ENCODE measurements at regions not wholly inside any gene's neighbourhood (a gene's known extent, or its start where the extent isn't known, plus 50 kb on each side); places are given as distances from the start of the nearest gene placed in this dataset.

GRCh38 chr12:88805692-88806091, 225.4 kb upstream of the KITLG start:
- H4K91ac ChIP-seq (ENCODE audit: low read depth, low read length, poor library complexity) = no peak overlapping the region
- H3K14ac ChIP-seq (ENCODE audit: low read length) = no peak overlapping the region
- no peaks in the 10 kb centered on the region for H3K36me3 ChIP-seq (replicated peaks in 1 of 2; ENCODE audit: control insufficient read depth in 2 of 2, insufficient read depth in 2 of 2, low read length in 2 of 2)
- no peaks in the 10 kb centered on the region for H3K4me1 ChIP-seq (ENCODE audit: control insufficient read depth in 2 of 2, insufficient read depth in 1 of 2, low read depth in 1 of 2, low read length in 2 of 2)
- H2BK12ac ChIP-seq (ENCODE audit: low read length) = no peak overlapping the region
- no peak overlapping the region for H3K4me2 ChIP-seq (ENCODE audit: insufficient read depth, low read length, poor library complexity, severe bottlenecking)
- H3K9ac ChIP-seq (ENCODE audit: low read depth, low read length, poor library complexity) = no peak overlapping the region
- DNase-seq (ENCODE audit: low spot score) = peak; percentile 5
- no CpG with 5 or more reads among the region's 1 CpG for WGBS, 2 donors (ENCODE audit: extremely low coverage in 2 of 2, insufficient read length in 2 of 2, insufficient replicate concordance in 1 of 2)
- no peak overlapping the region for H2BK15ac ChIP-seq (ENCODE audit: low read length)
- H3K27me3 ChIP-seq (ENCODE audit: control insufficient read depth in 3 of 3, insufficient read depth in 3 of 3, low read depth in 1 of 3, low read length in 3 of 3) = no peaks in the 10 kb centered on the region
- H3K18ac ChIP-seq (ENCODE audit: low read length) = no peak overlapping the region
- H3K27ac ChIP-seq (replicated peaks; ENCODE audit: low read length) = no peak overlapping the region
- H3K79me1 ChIP-seq (ENCODE audit: low read depth, low read length) = no peaks in the 10 kb centered on the region
- no peak overlapping the region for H3K23ac ChIP-seq (ENCODE audit: low read depth, low read length, poor library complexity)
- H4K8ac ChIP-seq (ENCODE audit: low read depth, low read length) = no peak overlapping the region
- no peak overlapping the region for H3K4ac ChIP-seq (ENCODE audit: low read length)
- H2BK5ac ChIP-seq (ENCODE audit: low read length) = no peak overlapping the region
- no peak overlapping the region for H2BK120ac ChIP-seq (ENCODE audit: low read depth, low read length)
- peak overlapping the region; percentile 72 for H2AFZ ChIP-seq (ENCODE audit: low read length)
- H3K4me3 ChIP-seq (ENCODE audit: low read length in 2 of 2) = no peak overlapping the region
- H3K9me3 ChIP-seq (replicated peaks in 1 of 2; ENCODE audit: control insufficient read depth in 2 of 2, insufficient read depth in 1 of 2, low read depth in 1 of 2, low read length in 2 of 2) = no peaks in the 10 kb centered on the region
- no peak overlapping the region for H2AK5ac ChIP-seq (ENCODE audit: low read depth, low read length)

GRCh38 chr12:88805286-88805685, 225.0 kb upstream of the KITLG start:
- WGBS, 2 donors (ENCODE audit: extremely low coverage in 2 of 2, insufficient read length in 2 of 2, insufficient replicate concordance in 1 of 2) = no CpG with 5 or more reads among the region's 2 CpGs
- Histone ChIP-seq H3K4ac (ENCODE audit: low read length) (no peak overlapping the region), H3K27ac (replicated peaks; ENCODE audit: low read length) (no peak overlapping the region), H4K8ac (ENCODE audit: low read depth, low read length) (no peak overlapping the region), H3K14ac (ENCODE audit: low read length) (no peak overlapping the region), H3K79me1 (ENCODE audit: low read depth, low read length) (no peaks in the 10 kb centered on the region), H3K9ac (ENCODE audit: low read depth, low read length, poor library complexity) (no peak overlapping the region), H2BK12ac (ENCODE audit: low read length) (no peak overlapping the region), H3K18ac (ENCODE audit: low read length) (no peak overlapping the region), H2BK120ac (ENCODE audit: low read depth, low read length) (no peak overlapping the region), H2BK5ac (ENCODE audit: low read length) (no peak overlapping the region), H3K4me1 (ENCODE audit: control insufficient read depth in 2 of 2, insufficient read depth in 1 of 2, low read depth in 1 of 2, low read length in 2 of 2) (no peaks in the 10 kb centered on the region), H3K23ac (ENCODE audit: low read depth, low read length, poor library complexity) (no peak overlapping the region), H2AFZ (ENCODE audit: low read length) (peak overlapping the region; percentile 72), H3K4me3 (ENCODE audit: low read length in 2 of 2) (no peak overlapping the region), H2BK15ac (ENCODE audit: low read length) (no peak overlapping the region), H4K91ac (ENCODE audit: low read depth, low read length, poor library complexity) (no peak overlapping the region), H2AK5ac (ENCODE audit: low read depth, low read length) (no peak overlapping the region), H3K9me3 (replicated peaks in 1 of 2; ENCODE audit: control insufficient read depth in 2 of 2, insufficient read depth in 1 of 2, low read depth in 1 of 2, low read length in 2 of 2) (no peaks in the 10 kb centered on the region), H3K27me3 (ENCODE audit: control insufficient read depth in 3 of 3, insufficient read depth in 3 of 3, low read depth in 1 of 3, low read length in 3 of 3) (no peaks in the 10 kb centered on the region), H3K36me3 (replicated peaks in 1 of 2; ENCODE audit: control insufficient read depth in 2 of 2, insufficient read depth in 2 of 2, low read length in 2 of 2) (no peaks in the 10 kb centered on the region), H3K4me2 (ENCODE audit: insufficient read depth, low read length, poor library complexity, severe bottlenecking) (no peak overlapping the region)
- DNase-seq (ENCODE audit: low spot score) = no peak

GRCh38 chr12:88802096-88802706, 221.9 kb upstream of the KITLG start:
- WGBS, 2 donors (ENCODE audit: extremely low coverage in 2 of 2, insufficient read length in 2 of 2, insufficient replicate concordance in 1 of 2) = no CpG with 5 or more reads among the region's 3 CpGs

GRCh38 chr12:88801227-88802095, 221.2 kb upstream of the KITLG start:
- H3K18ac ChIP-seq (ENCODE audit: low read length) = no peak overlapping the region
- no peak overlapping the region for H2BK12ac ChIP-seq (ENCODE audit: low read length)
- no peaks in the 10 kb centered on the region for H3K9me3 ChIP-seq (replicated peaks in 1 of 2; ENCODE audit: control insufficient read depth in 2 of 2, insufficient read depth in 1 of 2, low read depth in 1 of 2, low read length in 2 of 2)
- WGBS, 2 donors (ENCODE audit: extremely low coverage in 2 of 2, insufficient read length in 2 of 2, insufficient replicate concordance in 1 of 2) = no CpG with 5 or more reads among the region's 1 CpG
- no peak overlapping the region for H4K8ac ChIP-seq (ENCODE audit: low read depth, low read length)
- no peak overlapping the region for H3K27ac ChIP-seq (replicated peaks; ENCODE audit: low read length)
- H3K36me3 ChIP-seq (replicated peaks in 1 of 2; ENCODE audit: control insufficient read depth in 2 of 2, insufficient read depth in 2 of 2, low read length in 2 of 2) = no peaks in the 10 kb centered on the region
- DNase-seq (ENCODE audit: low spot score) = no peak
- no peaks in the 10 kb centered on the region for H3K79me1 ChIP-seq (ENCODE audit: low read depth, low read length)
- H2BK5ac ChIP-seq (ENCODE audit: low read length) = no peak overlapping the region
- no peak overlapping the region for H2AFZ ChIP-seq (ENCODE audit: low read length)
- no peak overlapping the region for H3K23ac ChIP-seq (ENCODE audit: low read depth, low read length, poor library complexity)
- no peak overlapping the region for H3K4me3 ChIP-seq (ENCODE audit: low read length in 2 of 2)
- H3K14ac ChIP-seq (ENCODE audit: low read length) = no peak overlapping the region
- no peak overlapping the region for H2AK5ac ChIP-seq (ENCODE audit: low read depth, low read length)
- no peaks in the 10 kb centered on the region for H3K4me1 ChIP-seq (ENCODE audit: control insufficient read depth in 2 of 2, insufficient read depth in 1 of 2, low read depth in 1 of 2, low read length in 2 of 2)
- H3K27me3 ChIP-seq (ENCODE audit: control insufficient read depth in 3 of 3, insufficient read depth in 3 of 3, low read depth in 1 of 3, low read length in 3 of 3) = no peaks in the 10 kb centered on the region
- H4K91ac ChIP-seq (ENCODE audit: low read depth, low read length, poor library complexity) = no peak overlapping the region
- H2BK15ac ChIP-seq (ENCODE audit: low read length) = no peak overlapping the region
- H3K4ac ChIP-seq (ENCODE audit: low read length) = no peak overlapping the region
- H3K9ac ChIP-seq (ENCODE audit: low read depth, low read length, poor library complexity) = no peak overlapping the region
- H2BK120ac ChIP-seq (ENCODE audit: low read depth, low read length) = no peak overlapping the region
- H3K4me2 ChIP-seq (ENCODE audit: insufficient read depth, low read length, poor library complexity, severe bottlenecking) = no peak overlapping the region

More at GRCh38 chr12:88802096-88802706, 221.9 kb upstream of the KITLG start:
- no peaks in the 10 kb centered on the region for H3K27me3 ChIP-seq (ENCODE audit: control insufficient read depth in 3 of 3, insufficient read depth in 3 of 3, low read depth in 1 of 3, low read length in 3 of 3)
- H3K4me1 ChIP-seq (ENCODE audit: control insufficient read depth in 2 of 2, insufficient read depth in 1 of 2, low read depth in 1 of 2, low read length in 2 of 2) = no peaks in the 10 kb centered on the region
- H2BK12ac ChIP-seq (ENCODE audit: low read length) = no peak overlapping the region
- no peak overlapping the region for H3K27ac ChIP-seq (replicated peaks; ENCODE audit: low read length)
- no peaks in the 10 kb centered on the region for H3K9me3 ChIP-seq (replicated peaks in 1 of 2; ENCODE audit: control insufficient read depth in 2 of 2, insufficient read depth in 1 of 2, low read depth in 1 of 2, low read length in 2 of 2)
- H3K9ac ChIP-seq (ENCODE audit: low read depth, low read length, poor library complexity) = no peak overlapping the region
- no peak overlapping the region for H2BK120ac ChIP-seq (ENCODE audit: low read depth, low read length)
- H3K18ac ChIP-seq (ENCODE audit: low read length) = no peak overlapping the region
- no peak overlapping the region for H2BK5ac ChIP-seq (ENCODE audit: low read length)
- H2BK15ac ChIP-seq (ENCODE audit: low read length) = no peak overlapping the region
- no peak overlapping the region for H3K4me2 ChIP-seq (ENCODE audit: insufficient read depth, low read length, poor library complexity, severe bottlenecking)
- no peak overlapping the region for H4K8ac ChIP-seq (ENCODE audit: low read depth, low read length)
- no peak overlapping the region for H3K14ac ChIP-seq (ENCODE audit: low read length)
- H2AFZ ChIP-seq (ENCODE audit: low read length) = no peak overlapping the region
- no peak overlapping the region for H3K23ac ChIP-seq (ENCODE audit: low read depth, low read length, poor library complexity)
- no peak for DNase-seq (ENCODE audit: low spot score)
- no peak overlapping the region for H2AK5ac ChIP-seq (ENCODE audit: low read depth, low read length)
- no peaks in the 10 kb centered on the region for H3K36me3 ChIP-seq (replicated peaks in 1 of 2; ENCODE audit: control insufficient read depth in 2 of 2, insufficient read depth in 2 of 2, low read length in 2 of 2)
- H3K79me1 ChIP-seq (ENCODE audit: low read depth, low read length) = no peaks in the 10 kb centered on the region
- H4K91ac ChIP-seq (ENCODE audit: low read depth, low read length, poor library complexity) = no peak overlapping the region
- H3K4me3 ChIP-seq (ENCODE audit: low read length in 2 of 2) = no peak overlapping the region
- H3K4ac ChIP-seq (ENCODE audit: low read length) = no peak overlapping the region

All from neuronal stem cell (in vitro differentiated cells).